Right atrium auricular region (tissue), 2 donors: ENCODE measurements at regions not wholly inside any gene's neighbourhood (a gene's known extent, or its start where the extent isn't known, plus 50 kb on each side); places are given as distances from the start of the nearest gene placed in this dataset.

ENCODE experiments used
- DNase-seq: peaks from one replicate; pipeline ENCODE4 v3.0.0-alpha.2; 2019; ENCODE audit warnings: low spot score
- H3K27ac ChIP-seq, 2 donors: fragments of 200-600 bp; sonication (generic); 1 replicate in 1 of 2; 2 replicates in 1 of 2; pipeline ENCODE4 v1.5.1; 2016 to 2019
- H3K27me3 ChIP-seq, 2 donors: fragments of 200-600 bp; sonication (generic); one replicate each; pipeline versions ENCODE4 v1.5.1 to v1.6.0; 2017 to 2019
- H3K36me3 ChIP-seq: fragments of 200-600 bp; sonication (generic); one replicate; pipeline ENCODE4 v1.5.1; 2016
- H3K4me1 ChIP-seq, 2 donors: fragments of 200-600 bp; sonication (generic); one replicate each; pipeline versions ENCODE4 v1.5.1 to v1.6.0; 2017 to 2019
- H3K4me3 ChIP-seq, 2 donors: fragments of 200-600 bp; sonication (generic); 1 replicate in 1 of 2; 2 replicates in 1 of 2; pipeline ENCODE4 v1.5.1; 2017 to 2019; ENCODE audit warnings: mild to moderate bottlenecking in 1 of 2, moderate library complexity in 1 of 2
- H3K9me3 ChIP-seq, 2 donors: fragments of 200-600 bp; sonication (generic); one replicate each; pipeline ENCODE4 v1.5.1; 2019
- CTCF ChIP-seq, 2 donors: fragments of 200-600 bp; sonication (generic); IDR thresholded peaks; one replicate each; pipeline ENCODE4 v1.5.1; 2019; ENCODE audit warnings: antibody characterized with exemption in 2 of 2

- H3K36me3 ChIP-seq: no peaks in the 10 kb centered on the region
- H3K27ac ChIP-seq: no peak overlapping the region
- no peak for DNase-seq
- no peak overlapping the region for H3K4me3 ChIP-seq
- peaks cover 0 to 19% of the 10 kb centered on the region in 2 donors for H3K9me3 ChIP-seq
- no peaks in the 10 kb centered on the region for H3K4me1 ChIP-seq
- no peak for TF ChIP-seq CTCF (IDR thresholded peaks at IDR 0.05)
- no peaks in the 10 kb centered on the region for H3K27me3 ChIP-seq
These were observed 73.3 kb downstream of the RFC3 start for GRCh38 chr13:33891196-33891742.

GRCh38 chr13:33893559-33893958, 75.6 kb downstream of the RFC3 start:
- Histone ChIP-seq H3K36me3 (no peaks in the 10 kb centered on the region), H3K27me3 (no peaks in the 10 kb centered on the region), H3K4me1 (no peaks in the 10 kb centered on the region), H3K27ac (no peak overlapping the region), H3K4me3 (no peak overlapping the region), H3K9me3 (peaks cover 0 to 31% of the 10 kb centered on the region in 2 donors)
- DNase-seq: no peak
- TF ChIP-seq CTCF (IDR thresholded peaks at IDR 0.05): no peak

- peaks cover 0 to 6% of the 10 kb centered on the region in 2 donors for H3K9me3 ChIP-seq
- TF ChIP-seq CTCF (IDR thresholded peaks at IDR 0.05): no peak
- no peak for DNase-seq
- no peak overlapping the region for H3K4me3 ChIP-seq
- no peaks in the 10 kb centered on the region for H3K4me1 ChIP-seq
- no peaks in the 10 kb centered on the region for H3K36me3 ChIP-seq
- H3K27me3 ChIP-seq: no peaks in the 10 kb centered on the region
- H3K27ac ChIP-seq: no peak overlapping the region
These were observed 86.5 kb downstream of the RFC3 start for GRCh38 chr13:33904431-33904830.

- Histone ChIP-seq H3K9me3 (no peaks in the 10 kb centered on the region), H3K4me3 (no peak overlapping the region), H3K36me3 (no peaks in the 10 kb centered on the region), H3K27ac (no peak overlapping the region), H3K4me1 (no peaks in the 10 kb centered on the region), H3K27me3 (no peaks in the 10 kb centered on the region)
- no peak for DNase-seq
- TF ChIP-seq CTCF (IDR thresholded peaks at IDR 0.05): no peak
These were observed 90.2 kb downstream of the RFC3 start for GRCh38 chr13:33908116-33908515.

GRCh38 chr13:33910255-33910654, 92.3 kb downstream of the RFC3 start:
- H3K4me3 ChIP-seq: no peak overlapping the region
- H3K27me3 ChIP-seq: no peaks in the 10 kb centered on the region
- no peak for TF ChIP-seq CTCF (IDR thresholded peaks at IDR 0.05)
- no peaks in the 10 kb centered on the region for H3K9me3 ChIP-seq
- H3K36me3 ChIP-seq: no peaks in the 10 kb centered on the region
- no peak for DNase-seq
- no peaks in the 10 kb centered on the region for H3K4me1 ChIP-seq
- no peak overlapping the region for H3K27ac ChIP-seq

GRCh38 chr13:33911521-33911920, 93.6 kb downstream of the RFC3 start:
- Histone ChIP-seq H3K27me3 (no peaks in the 10 kb centered on the region), H3K4me3 (no peak overlapping the region), H3K4me1 (no peaks in the 10 kb centered on the region), H3K36me3 (no peaks in the 10 kb centered on the region), H3K9me3 (no peaks in the 10 kb centered on the region), H3K27ac (no peak overlapping the region)
- no peak for TF ChIP-seq CTCF (IDR thresholded peaks at IDR 0.05)
- DNase-seq: no peak
